HG03108 (cell line): ENCODE measurements at regions not wholly inside any gene's neighbourhood (a gene's known extent, or its start where the extent isn't known, plus 50 kb on each side); places are given as distances from the start of the nearest gene placed in this dataset.

Experiments
- ATAC-seq: cut with Tn5 transposase; IDR thresholded peaks from one replicate; pipeline ENCODE4 v1.9.1; 2021; ENCODE audit warnings: moderate library complexity; ENCODE audit not compliant: unreplicated experiment

- no peak for ATAC-seq
Observed at GRCh38 chr4:126779436-126780166, 853.2 kb upstream of the INTU start.

GRCh38 chr4:126783191-126783590 is 849.6 kb upstream of the INTU start:
- no peak for ATAC-seq

- no peak for ATAC-seq
Observed at GRCh38 chr4:126784966-126785580, 847.7 kb upstream of the INTU start.

GRCh38 chr4:126790633-126791032 is 842.1 kb upstream of the INTU start:
- no peak for ATAC-seq

- no peak for ATAC-seq
Observed at GRCh38 chr4:126794363-126794762, 838.4 kb upstream of the INTU start.

- no peak for ATAC-seq
Observed at GRCh38 chr4:126798214-126798613, 834.5 kb upstream of the INTU start.

- no peak for ATAC-seq
Observed at GRCh38 chr4:126799416-126799815, 833.3 kb upstream of the INTU start.

GRCh38 chr4:126799971-126800574 is 832.7 kb upstream of the INTU start:
- ATAC-seq, result no peak

GRCh38 chr4:126800575-126801141 is 832.1 kb upstream of the INTU start:
- ATAC-seq, result no peak

GRCh38 chr4:126807132-126807531 is 825.6 kb upstream of the INTU start:
- no peak for ATAC-seq

GRCh38 chr4:126812076-126812475 is 820.7 kb upstream of the INTU start:
- no peak for ATAC-seq

GRCh38 chr4:126820631-126821030 is 812.1 kb upstream of the INTU start:
- ATAC-seq, result no peak

- ATAC-seq, result no peak
Observed at GRCh38 chr4:126821152-126821551, 811.6 kb upstream of the INTU start.

GRCh38 chr4:126825083-126825482 is 807.7 kb upstream of the INTU start:
- ATAC-seq, result no peak

- ATAC-seq, result no peak
Observed at GRCh38 chr4:126827669-126828068, 805.1 kb upstream of the INTU start.

GRCh38 chr4:126834854-126835253 is 797.9 kb upstream of the INTU start:
- no peak for ATAC-seq

- no peak for ATAC-seq
Observed at GRCh38 chr4:126838941-126839679, 793.6 kb upstream of the INTU start.

GRCh38 chr4:126843492-126844067 is 789.2 kb upstream of the INTU start:
- no peak for ATAC-seq

GRCh38 chr4:126850286-126850685 is 782.5 kb upstream of the INTU start:
- no peak for ATAC-seq

GRCh38 chr4:126851391-126851790 is 781.4 kb upstream of the INTU start:
- ATAC-seq, result no peak

GRCh38 chr4:126853715-126854114 is 779.0 kb upstream of the INTU start:
- no peak for ATAC-seq
